Natural killer cell (primary cell): ENCODE measurements at regions not wholly inside any gene's neighbourhood (a gene's known extent, or its start where the extent isn't known, plus 50 kb on each side); places are given as distances from the start of the nearest gene placed in this dataset.

ENCODE experiments used
- ATAC-seq, 3 donors: fragments of 150-1000 bp in 2 of 3; fragments of 200-7000 bp in 1 of 3; cut with Tn5 transposase; 1 replicate in 1 of 3; 2 replicates in 2 of 3; pipeline ENCODE4 v1.10.0; 2021; ENCODE audit warnings: mild to moderate bottlenecking in 2 of 3, moderate library complexity in 2 of 3
- DNase-seq, 2 donors: peaks; one replicate each; pipeline versions ENCODE4 v3.0.0 to v3.0.0-alpha.2; 2013 to 2021; ENCODE audit warnings: mixed read lengths in 1 of 2
- H3K27ac ChIP-seq: one replicate; pipeline ENCODE4 v1.5.1; 2013; ENCODE audit warnings: mild to moderate bottlenecking, low read length
- H3K27me3 ChIP-seq: one replicate; pipeline ENCODE4 v1.6.1; 2013; ENCODE audit warnings: low read length; ENCODE audit not compliant: control insufficient read depth, insufficient read depth
- H3K36me3 ChIP-seq: one replicate; pipeline ENCODE4 v1.6.1; 2013; ENCODE audit warnings: low read length; ENCODE audit not compliant: control insufficient read depth, insufficient read depth
- H3K4me1 ChIP-seq: one replicate; pipeline ENCODE4 v1.6.1; 2013; ENCODE audit warnings: low read length; ENCODE audit not compliant: control insufficient read depth, insufficient read depth
- H3K4me3 ChIP-seq: one replicate; pipeline ENCODE4 v1.5.1; 2013; ENCODE audit warnings: low read length
- H3K9me3 ChIP-seq: one replicate; pipeline ENCODE4 v1.6.1; 2013; ENCODE audit warnings: low read length; ENCODE audit not compliant: control insufficient read depth, insufficient read depth
- H3K27ac Mint-ChIP-seq, 2 donors: one replicate each; pipeline ENCODE4 v1.8.0; 2022; ENCODE audit warnings: mild to moderate bottlenecking in 2 of 2, mixed read lengths in 2 of 2, moderate library complexity in 1 of 2
- H3K27me3 Mint-ChIP-seq, 2 donors: one replicate each; pipeline ENCODE4 v1.8.0; 2022; ENCODE audit warnings: low read depth in 2 of 2, mixed read lengths in 2 of 2
- H3K36me3 Mint-ChIP-seq: one replicate; pipeline ENCODE4 v1.8.0; 2022; ENCODE audit warnings: mixed read lengths
- H3K4me1 Mint-ChIP-seq, 2 donors: one replicate each; pipeline ENCODE4 v1.8.0; 2022; ENCODE audit warnings: mixed read lengths in 2 of 2
- H3K4me3 Mint-ChIP-seq: one replicate; pipeline ENCODE4 v1.8.0; 2022; ENCODE audit warnings: mild to moderate bottlenecking, moderate library complexity, mixed read lengths
- H3K9me3 Mint-ChIP-seq, 2 donors: one replicate each; pipeline ENCODE4 v1.8.0; 2022; ENCODE audit warnings: mixed read lengths in 2 of 2
- WGBS: methylation state at CpG from one replicate; pipeline ENCODE4 v1.1.7; 2013; ENCODE audit warnings: missing lambda C conversion rate; ENCODE audit not compliant: insufficient coverage; 5-methylcytosine and 5-hydroxymethylcytosine counted together
- intact Hi-C: fragments of 100-400 bp; cut with micrococcal nuclease; formaldehyde crosslinking; loops from one replicate; pipeline ENCODE4 v1.14.2; 2022
- TF ChIP-seq, protein P1 (sequence below): fragments of 200-600 bp; IDR thresholded peaks from one replicate; pipeline ENCODE4 v1.8.0; 2022; ENCODE audit warnings: antibody characterized with exemption

DNA sequence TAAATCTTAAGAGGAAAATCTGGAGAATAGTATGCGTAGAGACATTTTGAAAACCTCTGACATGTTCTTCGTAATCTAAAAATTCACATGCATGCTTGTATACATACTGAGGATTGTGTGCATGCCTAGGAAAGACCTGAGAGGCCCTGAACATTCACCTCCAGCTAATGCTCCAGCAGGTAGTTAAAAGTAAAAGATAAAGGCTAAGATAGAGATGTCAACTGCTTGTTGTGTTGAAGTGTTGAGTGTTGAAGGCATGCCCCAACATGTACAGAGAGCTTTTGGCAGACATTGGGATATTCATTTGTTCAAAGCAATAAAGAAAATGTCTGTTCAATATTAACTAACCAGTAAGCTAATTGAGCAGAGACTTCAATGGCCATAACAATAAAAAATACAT is 118.6 kb upstream of the SYT1 start:
- Mint-ChIP-seq H3K36me3 (peaks cover 14% of the 10 kb centered on the region), H3K27me3 (no peaks in the 10 kb centered on the region), H3K4me1 (no peaks in the 10 kb centered on the region), H3K9me3 (peaks cover 18 to 36% of the 10 kb centered on the region in 2 donors), H3K4me3 (no peak overlapping the region), H3K27ac (no peak overlapping the region)
- Histone ChIP-seq H3K27me3 (no peaks in the 10 kb centered on the region), H3K4me3 (no peak overlapping the region), H3K27ac (no peak overlapping the region), H3K9me3 (no peaks in the 10 kb centered on the region), H3K36me3 (no peaks in the 10 kb centered on the region), H3K4me1 (no peaks in the 10 kb centered on the region)
- intact Hi-C loops, result no loop called here
- WGBS, result 94% methylated on average over 2 of the region's 2 CpGs
- TF ChIP-seq, protein P1, sequence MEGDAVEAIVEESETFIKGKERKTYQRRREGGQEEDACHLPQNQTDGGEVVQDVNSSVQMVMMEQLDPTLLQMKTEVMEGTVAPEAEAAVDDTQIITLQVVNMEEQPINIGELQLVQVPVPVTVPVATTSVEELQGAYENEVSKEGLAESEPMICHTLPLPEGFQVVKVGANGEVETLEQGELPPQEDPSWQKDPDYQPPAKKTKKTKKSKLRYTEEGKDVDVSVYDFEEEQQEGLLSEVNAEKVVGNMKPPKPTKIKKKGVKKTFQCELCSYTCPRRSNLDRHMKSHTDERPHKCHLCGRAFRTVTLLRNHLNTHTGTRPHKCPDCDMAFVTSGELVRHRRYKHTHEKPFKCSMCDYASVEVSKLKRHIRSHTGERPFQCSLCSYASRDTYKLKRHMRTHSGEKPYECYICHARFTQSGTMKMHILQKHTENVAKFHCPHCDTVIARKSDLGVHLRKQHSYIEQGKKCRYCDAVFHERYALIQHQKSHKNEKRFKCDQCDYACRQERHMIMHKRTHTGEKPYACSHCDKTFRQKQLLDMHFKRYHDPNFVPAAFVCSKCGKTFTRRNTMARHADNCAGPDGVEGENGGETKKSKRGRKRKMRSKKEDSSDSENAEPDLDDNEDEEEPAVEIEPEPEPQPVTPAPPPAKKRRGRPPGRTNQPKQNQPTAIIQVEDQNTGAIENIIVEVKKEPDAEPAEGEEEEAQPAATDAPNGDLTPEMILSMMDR, result no peak
- no peak for DNase-seq
- ATAC-seq, result no peak

- peaks cover 9 to 21% of the 10 kb centered on the region in 2 donors for H3K9me3 Mint-ChIP-seq
- no peaks in the 10 kb centered on the region for H3K36me3 Mint-ChIP-seq
- no peaks in the 10 kb centered on the region for H3K36me3 ChIP-seq
- 100% methylated on average over 1 of the region's 1 CpG for WGBS
- H3K4me3 ChIP-seq, result no peak overlapping the region
- H3K27me3 Mint-ChIP-seq, result no peaks in the 10 kb centered on the region
- no peaks in the 10 kb centered on the region for H3K4me1 Mint-ChIP-seq
- DNase-seq (no peak), ATAC-seq (no peak)
- H3K27ac ChIP-seq, result no peak overlapping the region
- TF ChIP-seq, protein P1, result no peak
- H3K4me3 Mint-ChIP-seq, result no peak overlapping the region
- H3K27ac Mint-ChIP-seq, result no peak overlapping the region
- H3K9me3 ChIP-seq, result no peaks in the 10 kb centered on the region
- no peaks in the 10 kb centered on the region for H3K4me1 ChIP-seq
- intact Hi-C loops, result no loop called here
- no peaks in the 10 kb centered on the region for H3K27me3 ChIP-seq
Measured at GRCh38 chr12:78753058-78753457, 111.5 kb upstream of the SYT1 start.

DNA sequence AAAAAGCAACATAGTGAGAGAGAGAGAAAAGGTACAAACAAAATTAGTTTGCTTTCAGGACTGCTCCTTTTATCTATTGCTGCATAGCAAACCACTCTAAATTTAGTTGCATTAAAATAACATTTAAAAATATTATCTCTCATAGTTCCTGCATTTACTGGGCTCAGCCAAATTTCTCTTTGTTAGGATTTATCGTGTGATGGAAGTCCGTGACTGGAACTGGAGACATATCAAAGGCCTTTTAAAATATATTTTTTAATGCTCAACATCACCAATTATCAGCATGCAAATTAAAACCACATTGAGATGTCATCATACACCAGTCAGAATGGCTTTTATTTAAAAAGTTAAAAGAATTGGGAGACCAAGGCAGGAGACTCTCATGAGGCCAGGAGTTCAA is 107.6 kb upstream of the SYT1 start:
- Histone ChIP-seq H3K36me3 (no peaks in the 10 kb centered on the region), H3K4me1 (no peaks in the 10 kb centered on the region), H3K9me3 (peaks cover 4% of the 10 kb centered on the region), H3K27me3 (no peaks in the 10 kb centered on the region), H3K27ac (no peak overlapping the region), H3K4me3 (no peak overlapping the region)
- DNase-seq, result no peak
- ATAC-seq, result no peak
- H3K27ac Mint-ChIP-seq, result no peak overlapping the region
- peaks cover 13 to 17% of the 10 kb centered on the region in 2 donors for H3K9me3 Mint-ChIP-seq
- no peak overlapping the region for H3K4me3 Mint-ChIP-seq
- no peaks in the 10 kb centered on the region for H3K36me3 Mint-ChIP-seq
- 95% methylated on average over 2 of the region's 2 CpGs for WGBS
- intact Hi-C loops, result no loop called here
- no peaks in the 10 kb centered on the region for H3K4me1 Mint-ChIP-seq
- TF ChIP-seq, protein P1, result no peak
- H3K27me3 Mint-ChIP-seq, result no peaks in the 10 kb centered on the region

- Mint-ChIP-seq H3K9me3 (peaks cover 13 to 16% of the 10 kb centered on the region in 2 donors), H3K4me3 (no peak overlapping the region), H3K36me3 (no peaks in the 10 kb centered on the region), H3K27ac (no peak overlapping the region), H3K27me3 (no peaks in the 10 kb centered on the region), H3K4me1 (no peaks in the 10 kb centered on the region)
- H3K4me3 ChIP-seq, result no peak overlapping the region
- TF ChIP-seq, protein P1, result no peak
- intact Hi-C loops, result no loop called here
- ATAC-seq (no peak), DNase-seq (no peak)
- peaks cover 4% of the 10 kb centered on the region for H3K9me3 ChIP-seq
- no peaks in the 10 kb centered on the region for H3K4me1 ChIP-seq
- no peaks in the 10 kb centered on the region for H3K27me3 ChIP-seq
- H3K36me3 ChIP-seq, result no peaks in the 10 kb centered on the region
- 73% methylated on average over 4 of the region's 4 CpGs for WGBS
- H3K27ac ChIP-seq, result no peak overlapping the region
Measured at GRCh38 chr12:78759367-78759766, 105.2 kb upstream of the SYT1 start.
